GM19463 (cell line): ENCODE measurements at regions not wholly inside any gene's neighbourhood (a gene's known extent, or its start where the extent isn't known, plus 50 kb on each side); places are given as distances from the start of the nearest gene placed in this dataset.

Source experiments
- ATAC-seq: cut with Tn5 transposase; IDR thresholded peaks from one replicate; pipeline ENCODE4 v1.9.1; 2021; ENCODE audit warnings: mild to moderate bottlenecking, moderate library complexity; ENCODE audit not compliant: unreplicated experiment

- ATAC-seq = no peak
Measured at GRCh38 chr7:121575194-121575765, 179.2 kb upstream of the FAM3C start.

GRCh38 chr7:121574109-121574508 lies 178.0 kb upstream of the FAM3C start:
- ATAC-seq = no peak

GRCh38 chr7:121572615-121573014 lies 176.5 kb upstream of the FAM3C start:
- ATAC-seq = no peak

GRCh38 chr7:121570365-121570764 lies 174.3 kb upstream of the FAM3C start:
- no peak for ATAC-seq

- ATAC-seq = no peak
Measured at GRCh38 chr7:121563177-121563576, 167.1 kb upstream of the FAM3C start.

GRCh38 chr7:121562259-121562658 lies 166.2 kb upstream of the FAM3C start:
- no peak for ATAC-seq

- no peak for ATAC-seq
Measured at GRCh38 chr7:121561717-121562116, 165.6 kb upstream of the FAM3C start.

- ATAC-seq = no peak
Measured at GRCh38 chr7:121560267-121560990, 164.3 kb upstream of the FAM3C start.

- ATAC-seq = no peak
Measured at GRCh38 chr7:121558288-121558687, 162.2 kb upstream of the FAM3C start.

GRCh38 chr7:121557034-121557892 lies 161.2 kb upstream of the FAM3C start:
- no peak for ATAC-seq

- no peak for ATAC-seq
Measured at GRCh38 chr7:121555558-121555957, 159.4 kb upstream of the FAM3C start.

- peak; percentile 69 for ATAC-seq
Measured at GRCh38 chr7:121547544-121548092, 151.5 kb upstream of the FAM3C start.

- no peak for ATAC-seq
Measured at GRCh38 chr7:121546632-121547543, 150.8 kb upstream of the FAM3C start.

- no peak for ATAC-seq
Measured at GRCh38 chr7:121545418-121545817, 149.3 kb upstream of the FAM3C start.

GRCh38 chr7:121544726-121545125 lies 148.6 kb upstream of the FAM3C start:
- peak; percentile 68 for ATAC-seq

- no peak for ATAC-seq
Measured at GRCh38 chr7:121544238-121544637, 148.1 kb upstream of the FAM3C start.

GRCh38 chr7:121541457-121541856 lies 145.3 kb upstream of the FAM3C start:
- ATAC-seq = no peak

GRCh38 chr7:121540138-121540537 lies 144.0 kb upstream of the FAM3C start:
- ATAC-seq = no peak

- ATAC-seq = no peak
Measured at GRCh38 chr7:121537031-121537430, 140.9 kb upstream of the FAM3C start.
